ENCODE measurements at regions not wholly inside any gene's neighbourhood (a gene's known extent, or its start where the extent isn't known, plus 50 kb on each side); places are given as distances from the start of the nearest gene placed in this dataset.

DNA sequence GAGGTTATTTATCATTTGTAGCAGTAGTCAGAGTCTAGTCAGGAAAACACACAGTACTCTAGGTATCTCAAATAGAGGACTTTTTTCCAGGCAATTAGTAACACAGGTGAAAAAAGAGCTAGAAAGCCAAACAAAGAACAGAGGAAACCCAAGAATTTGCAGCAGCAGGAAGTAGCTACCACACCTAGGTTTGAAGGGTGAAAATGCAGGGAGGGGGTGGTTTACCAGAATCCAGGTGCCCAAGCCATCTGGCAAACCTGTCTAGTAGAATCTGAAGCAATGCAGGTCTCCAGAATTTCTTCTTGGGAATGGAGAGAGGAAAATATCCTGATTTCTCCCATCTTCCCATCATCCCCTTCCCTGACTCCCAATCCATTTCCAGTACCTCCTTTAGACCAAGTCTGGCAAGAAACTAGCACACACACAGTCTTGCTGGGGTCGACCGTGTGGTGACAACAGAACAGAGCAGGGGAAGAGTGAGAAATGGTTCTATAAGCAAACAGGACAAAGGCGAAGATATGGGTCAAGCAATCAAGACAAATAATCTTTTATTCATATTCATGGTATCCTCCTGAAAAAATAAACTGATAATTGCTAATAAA lies 231.9 kb upstream of the MMADHC start:
- intact Hi-C loops (cut with micrococcal nuclease) = no loop called here

DNA sequence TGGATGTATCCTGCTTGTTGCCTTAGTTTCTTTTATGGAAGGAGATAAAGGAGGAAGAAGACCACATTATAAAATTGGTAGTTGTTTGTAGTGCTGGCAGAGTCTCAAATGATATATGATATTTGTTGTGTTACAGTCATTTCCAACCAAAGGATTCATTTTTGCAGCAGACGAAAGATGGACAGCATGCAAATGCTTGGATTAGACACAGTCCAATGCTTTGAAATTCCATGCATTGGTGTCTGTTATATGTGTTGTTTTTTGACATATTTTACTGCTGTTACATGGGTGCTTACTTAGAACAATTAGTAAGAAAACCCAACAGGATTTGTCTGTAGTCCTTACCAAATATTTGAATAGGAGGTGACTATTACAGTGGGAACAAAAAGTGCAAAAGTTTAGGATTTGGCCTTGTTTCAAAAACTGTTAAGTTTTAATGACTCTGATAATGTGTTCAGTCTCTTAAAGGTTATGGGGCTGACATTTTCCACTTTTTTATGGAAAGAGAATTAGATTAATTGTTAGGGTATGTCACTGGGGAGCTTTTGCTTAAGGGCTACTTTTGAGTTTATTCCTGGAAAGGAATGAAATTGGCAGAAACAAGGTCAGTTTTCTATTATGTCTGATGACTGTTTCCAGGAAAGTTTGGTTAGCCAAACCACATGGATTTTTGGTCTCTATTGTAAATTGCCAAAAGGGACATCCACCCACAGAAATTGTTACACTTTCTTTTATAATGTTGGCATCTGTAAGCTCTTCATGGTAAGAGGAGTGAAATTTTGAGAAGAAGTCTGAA lies 229.4 kb upstream of the MMADHC start:
- intact Hi-C loops (cut with micrococcal nuclease) = no loop called here

DNA sequence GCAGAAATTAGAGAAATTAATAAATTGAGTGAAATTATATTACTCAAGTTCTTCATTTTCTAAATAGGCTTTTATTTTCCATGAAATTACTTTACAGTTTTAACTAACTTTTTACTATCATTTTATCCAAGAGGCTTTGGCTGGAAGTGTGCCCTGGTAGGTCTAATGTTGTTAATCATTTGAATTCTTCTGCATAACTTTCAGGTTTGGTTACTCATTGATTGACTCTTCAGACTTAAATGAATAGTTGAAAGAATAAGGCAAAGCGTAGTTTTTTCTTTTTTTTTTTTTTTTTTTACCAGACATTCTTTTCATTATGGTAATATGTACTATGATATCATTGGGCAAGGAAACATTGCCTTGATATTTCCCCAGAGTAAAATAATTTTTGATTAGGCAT lies 228.4 kb upstream of the MMADHC start:
- intact Hi-C loops (cut with micrococcal nuclease) = no loop called here

DNA sequence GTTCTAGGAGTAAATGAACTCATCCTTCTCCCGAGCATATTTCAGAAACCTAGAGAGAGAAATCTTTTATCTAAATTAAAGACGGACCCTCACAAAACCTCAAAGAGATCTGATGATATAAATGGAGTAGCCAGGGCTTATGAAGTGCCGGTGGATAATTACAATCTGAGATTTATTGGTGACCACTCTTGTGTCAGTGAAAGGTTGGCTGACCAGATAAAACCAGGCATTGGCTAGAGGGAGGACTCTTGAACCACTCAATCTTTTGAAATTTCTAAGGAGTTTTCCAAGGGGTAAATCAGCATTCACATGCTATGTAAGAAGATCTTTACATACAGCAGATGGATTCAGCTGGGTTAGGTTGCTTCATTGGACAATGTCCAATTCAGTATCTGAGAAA lies 227.3 kb upstream of the MMADHC start:
- intact Hi-C loops (cut with micrococcal nuclease) = no loop called here

DNA sequence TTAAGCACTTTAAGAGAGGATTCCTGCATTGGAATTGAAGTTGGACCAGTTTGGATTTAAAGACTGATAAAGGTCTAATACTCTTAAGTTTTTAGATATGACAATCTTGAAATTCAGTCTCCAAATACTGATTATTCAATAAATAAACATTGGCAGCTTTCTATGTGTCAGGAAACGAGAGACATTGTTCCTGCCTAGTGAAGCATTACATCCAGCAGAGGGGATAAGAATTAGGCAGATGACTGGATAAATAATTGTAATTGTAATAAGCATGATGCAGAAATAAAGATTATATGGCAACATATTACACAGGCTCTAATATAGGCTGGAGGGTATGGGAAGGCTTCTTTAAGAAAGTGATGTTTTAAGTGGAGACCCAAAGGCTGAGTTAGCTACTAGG lies 226.5 kb upstream of the MMADHC start:
- intact Hi-C loops (cut with micrococcal nuclease) = no loop called here

DNA sequence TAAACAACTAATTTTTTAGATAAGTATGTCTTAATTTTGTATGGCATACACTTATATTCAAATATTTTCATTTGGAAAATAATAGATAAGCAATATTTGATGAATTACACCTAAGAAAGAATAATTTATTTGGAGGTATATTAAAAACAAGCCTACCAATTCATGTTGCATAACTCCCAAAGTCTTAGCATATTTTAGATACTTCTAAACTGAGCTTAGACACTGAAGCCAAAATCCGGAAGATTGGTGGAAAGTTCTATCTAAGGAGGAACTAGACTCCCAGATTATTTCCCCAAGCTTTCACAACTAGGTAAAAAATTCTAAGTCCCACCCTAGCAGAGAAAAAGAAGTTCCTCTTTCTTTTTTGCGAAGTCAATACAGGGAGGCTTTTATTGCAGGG lies 221.0 kb upstream of the MMADHC start:
- intact Hi-C loops (cut with micrococcal nuclease) = no loop called here

DNA sequence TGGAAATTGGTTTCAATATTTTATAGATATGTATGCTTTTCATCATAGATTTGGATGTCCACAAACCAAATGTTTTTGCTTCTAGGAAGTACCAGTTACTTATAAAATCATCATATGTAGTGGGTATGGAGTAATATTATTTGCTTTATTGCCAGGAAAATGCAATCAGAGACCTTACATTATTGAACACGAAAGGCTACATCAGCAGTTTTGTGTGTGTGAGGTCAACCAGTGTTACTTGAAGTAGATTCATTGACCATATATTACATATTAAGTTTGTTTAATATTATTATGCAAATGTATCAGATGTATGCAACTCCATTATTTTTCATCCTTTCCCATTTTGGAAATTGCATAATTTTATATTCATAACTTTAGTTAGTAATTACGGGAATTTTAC lies 219.1 kb upstream of the MMADHC start:
- intact Hi-C loops (cut with micrococcal nuclease) = no loop called here

DNA sequence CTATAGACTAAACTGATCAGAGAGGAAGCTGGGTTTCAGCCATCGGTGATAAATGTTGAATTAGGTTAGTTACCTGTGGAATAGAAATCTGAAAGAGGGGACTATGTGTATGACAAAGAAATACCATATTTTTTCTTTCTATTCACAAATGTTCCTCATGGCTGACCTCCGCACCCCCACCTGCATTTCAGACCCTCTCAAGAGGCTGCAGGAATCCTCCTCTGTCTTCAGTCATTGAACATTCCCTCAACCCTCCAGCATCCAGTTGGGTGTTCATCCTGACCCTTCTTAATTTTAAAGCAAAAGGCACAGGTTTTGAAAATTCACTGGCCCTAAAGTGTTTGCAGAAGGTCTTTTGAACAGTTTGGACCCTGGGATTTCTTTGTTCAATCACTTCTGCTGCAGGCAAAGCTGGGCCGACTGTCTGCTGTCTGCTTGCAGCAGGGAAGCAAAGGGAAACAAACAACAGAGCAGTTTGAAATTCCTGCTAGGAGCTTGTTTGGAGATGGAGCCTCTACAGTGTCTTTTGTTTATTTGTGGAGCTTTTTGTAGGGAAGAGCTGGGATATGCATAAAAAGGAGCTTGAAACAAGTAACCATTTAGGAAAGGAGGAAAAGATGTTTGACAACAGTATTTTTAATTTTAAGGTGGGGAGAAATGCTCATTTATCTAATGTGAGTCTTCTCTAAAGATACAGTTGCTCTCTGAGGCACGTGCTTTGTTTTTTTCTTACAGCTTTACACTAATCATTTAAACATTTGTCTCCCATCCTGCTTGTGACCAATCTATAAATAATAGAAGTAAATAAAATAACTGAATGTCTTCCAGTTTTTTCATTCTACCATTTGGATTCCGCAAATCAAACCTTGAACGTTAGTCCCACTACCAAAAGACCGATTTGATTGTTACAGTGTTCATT lies 213.3 kb upstream of the MMADHC start:
- intact Hi-C loops (cut with micrococcal nuclease) = no loop called here

DNA sequence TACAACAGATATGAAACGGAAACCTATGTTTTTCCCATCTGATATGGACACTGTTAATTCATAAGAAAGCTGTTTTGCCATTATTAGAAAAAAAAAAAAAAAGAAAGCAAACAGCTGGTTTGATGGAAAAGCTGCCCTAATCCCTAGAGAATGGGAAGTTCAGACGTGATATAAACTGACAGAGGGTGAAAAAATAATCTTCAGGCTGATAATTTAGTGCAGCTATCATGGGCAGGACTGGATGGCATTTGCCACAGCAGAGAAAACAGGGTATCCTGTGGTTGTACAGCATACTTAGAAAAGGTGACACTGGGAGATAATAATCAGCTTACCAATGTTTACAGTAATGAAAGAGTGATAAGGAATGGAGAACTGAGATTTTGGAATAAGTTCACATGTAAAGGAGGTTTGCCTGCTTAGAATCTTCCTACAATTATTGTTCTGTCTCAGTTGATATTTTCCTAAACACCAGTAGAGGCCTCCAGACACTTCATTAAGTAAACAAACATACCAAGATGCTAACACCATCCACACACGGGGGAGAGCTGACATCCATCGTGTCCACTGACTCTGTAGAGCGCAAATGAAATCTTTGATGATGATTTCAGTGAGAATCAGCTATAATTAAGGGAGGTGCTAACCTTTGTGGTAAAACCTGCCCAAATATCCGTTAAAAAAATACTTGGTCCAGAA lies 211.6 kb upstream of the MMADHC start:
- intact Hi-C loops (cut with micrococcal nuclease) = no loop called here

DNA sequence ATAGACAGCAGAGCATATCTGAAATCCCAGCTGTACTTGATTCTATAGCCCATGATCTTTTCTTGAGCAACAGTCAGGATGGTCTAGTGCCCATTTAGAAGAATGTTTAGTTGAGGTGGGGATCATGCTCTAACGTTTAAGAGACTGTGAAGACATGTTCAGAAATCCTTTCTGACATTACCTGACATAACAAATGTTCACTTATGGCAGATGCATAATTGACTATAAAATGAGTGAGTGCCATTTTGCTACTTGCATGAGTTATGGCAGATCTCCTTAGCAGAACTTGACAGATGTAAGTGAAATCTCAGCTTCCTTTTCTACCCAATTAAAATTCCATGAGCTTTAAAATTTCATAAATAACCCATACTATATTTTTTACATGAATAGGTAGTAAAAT lies 209.5 kb upstream of the MMADHC start:
- intact Hi-C loops (cut with micrococcal nuclease) = no loop called here

DNA sequence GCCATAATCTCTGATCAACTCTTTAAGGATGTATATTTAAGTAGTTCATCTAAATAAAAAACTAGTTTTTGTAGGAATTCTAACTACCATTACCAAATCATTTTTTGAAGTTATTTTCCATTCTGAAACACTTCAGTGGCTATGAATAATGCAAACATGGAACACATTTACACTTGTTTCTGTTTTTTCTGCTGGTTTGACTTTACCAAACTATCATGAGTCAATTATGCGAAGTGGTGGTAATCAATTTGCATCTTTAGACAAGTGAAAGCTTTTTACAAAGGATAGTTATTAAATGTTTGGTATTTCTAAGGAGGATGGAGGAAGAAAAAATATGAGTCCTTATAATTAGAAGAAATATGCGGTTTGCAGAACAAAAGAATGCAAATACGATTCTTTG lies 202.0 kb upstream of the MMADHC start:
- intact Hi-C loops (cut with micrococcal nuclease) = no loop called here

DNA sequence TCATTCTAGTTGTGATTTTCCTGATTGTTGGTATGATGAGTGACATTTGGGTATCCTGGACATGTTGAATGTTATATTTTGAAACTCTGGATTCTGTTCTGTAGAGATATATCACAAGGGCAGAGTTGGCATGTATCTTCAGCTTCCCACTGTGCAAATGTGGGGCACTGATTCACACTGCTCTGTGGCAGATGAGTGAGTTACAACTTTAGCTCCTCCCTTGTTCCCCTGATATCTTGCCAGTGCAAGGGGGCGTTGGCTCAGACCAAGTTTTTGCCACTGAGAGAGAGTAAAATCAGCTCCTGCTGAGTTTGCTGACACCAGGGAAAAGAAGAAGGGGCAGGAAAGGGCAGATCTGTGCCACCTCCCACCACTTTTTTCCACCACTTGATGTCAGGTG lies 199.6 kb upstream of the MMADHC start:
- intact Hi-C loops (cut with micrococcal nuclease) = no loop called here

DNA sequence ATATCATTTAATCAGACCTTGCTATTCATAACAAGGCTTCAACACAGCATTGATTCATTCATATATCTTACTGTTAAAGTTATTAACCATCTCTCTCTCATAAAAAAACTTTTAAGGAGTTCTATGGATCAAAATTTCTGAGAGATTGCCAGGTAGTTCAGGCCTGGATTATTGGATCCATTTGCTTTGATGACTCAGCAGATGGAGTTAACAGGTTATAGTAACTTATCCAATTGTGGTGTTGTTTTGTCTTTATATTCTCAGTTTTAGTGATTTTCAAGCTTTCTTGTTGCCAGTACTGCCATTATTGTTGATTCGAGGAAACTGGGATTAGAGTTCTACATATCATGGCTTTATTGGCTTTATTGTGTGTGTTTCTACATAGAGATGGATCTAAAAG lies 195.7 kb upstream of the MMADHC start:
- intact Hi-C loops (cut with micrococcal nuclease) = no loop called here

DNA sequence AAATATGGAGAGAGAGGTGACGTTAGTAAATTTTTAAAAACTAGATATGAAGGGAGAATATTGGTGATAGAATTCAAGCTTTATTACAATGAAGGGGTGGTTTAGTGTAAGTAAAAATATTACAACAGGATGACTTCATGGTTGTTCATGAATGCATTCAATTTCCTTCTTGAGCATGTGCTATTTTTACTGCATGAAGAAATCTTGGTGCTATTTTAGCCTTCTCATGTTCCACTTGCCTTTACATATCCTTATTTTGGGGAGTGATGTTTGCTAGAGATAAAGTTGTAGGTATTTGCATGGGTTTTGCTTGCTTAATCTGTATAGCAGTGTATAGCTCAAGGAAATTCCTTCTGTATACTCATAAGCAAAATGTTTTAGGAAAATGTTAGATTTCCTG lies 195.0 kb upstream of the MMADHC start:
- intact Hi-C loops (cut with micrococcal nuclease) = no loop called here

DNA sequence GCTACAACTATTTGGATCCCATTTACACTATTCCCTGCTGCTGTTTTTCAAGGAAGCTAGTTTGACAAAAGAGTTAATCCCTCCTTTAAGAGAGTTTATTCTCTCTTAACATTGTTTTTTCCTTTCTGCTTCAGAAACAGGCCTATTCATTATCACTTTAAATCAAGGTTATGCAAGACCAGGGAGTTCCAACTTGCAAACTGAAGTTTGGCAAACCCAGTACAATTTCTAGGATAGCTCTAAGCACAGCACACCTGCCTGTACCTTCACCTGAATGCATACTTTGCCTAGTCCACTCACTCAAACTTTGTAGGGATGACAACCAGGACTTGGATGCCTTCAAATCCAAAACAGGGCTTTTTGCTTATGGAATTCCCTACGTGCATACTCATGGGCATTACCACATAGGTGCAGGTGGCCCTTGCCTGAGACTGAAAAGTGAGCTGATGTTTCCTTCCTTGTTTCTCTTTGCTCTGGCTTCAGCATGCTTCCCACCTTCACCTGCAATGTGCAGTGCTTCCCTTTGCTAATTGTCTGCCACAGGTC lies 193.8 kb upstream of the MMADHC start:
- intact Hi-C loops (cut with micrococcal nuclease) = no loop called here

DNA sequence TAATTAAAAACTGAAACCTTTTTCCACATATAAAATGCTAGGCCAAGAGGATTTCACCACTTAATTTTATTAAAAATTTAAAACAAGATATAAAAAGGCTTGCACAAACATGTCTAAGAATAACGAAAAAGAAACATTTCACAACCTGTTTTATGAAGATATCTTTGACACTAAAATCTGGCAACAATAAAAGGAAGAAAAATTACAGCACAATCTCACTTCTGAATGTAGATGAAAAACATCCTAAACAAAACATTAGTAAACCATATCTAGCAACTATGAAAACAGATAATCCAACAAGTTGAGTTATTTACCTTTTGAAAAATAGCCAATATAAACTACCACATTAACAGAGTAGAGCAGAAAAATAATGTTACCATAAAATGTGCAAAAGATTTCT lies 185.4 kb upstream of the MMADHC start:
- intact Hi-C loops (cut with micrococcal nuclease) = no loop called here

DNA sequence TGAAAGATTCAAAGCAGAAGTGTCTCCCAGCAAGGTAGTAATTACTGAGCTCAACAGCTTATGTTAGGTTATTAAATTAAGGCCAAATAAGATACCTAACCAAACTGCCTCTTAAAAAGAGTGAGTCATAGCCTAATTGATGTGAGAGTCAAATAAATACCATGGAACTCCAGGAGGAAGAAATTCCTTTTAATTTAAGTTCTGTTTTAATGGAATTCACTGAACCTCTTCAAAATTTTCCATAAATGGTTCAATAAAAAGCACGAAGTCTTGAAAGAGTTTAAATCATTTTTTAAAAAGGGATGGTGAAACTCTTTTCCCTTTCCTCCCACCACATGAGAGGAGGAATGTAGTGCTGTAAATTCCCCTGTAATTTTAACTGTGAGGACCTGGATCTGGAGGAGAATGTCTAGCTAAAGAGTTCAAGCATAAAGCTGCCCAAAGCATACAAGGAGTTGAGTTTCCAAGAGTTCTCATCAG lies 180.8 kb upstream of the MMADHC start:
- intact Hi-C loops (cut with micrococcal nuclease) = no loop called here

DNA sequence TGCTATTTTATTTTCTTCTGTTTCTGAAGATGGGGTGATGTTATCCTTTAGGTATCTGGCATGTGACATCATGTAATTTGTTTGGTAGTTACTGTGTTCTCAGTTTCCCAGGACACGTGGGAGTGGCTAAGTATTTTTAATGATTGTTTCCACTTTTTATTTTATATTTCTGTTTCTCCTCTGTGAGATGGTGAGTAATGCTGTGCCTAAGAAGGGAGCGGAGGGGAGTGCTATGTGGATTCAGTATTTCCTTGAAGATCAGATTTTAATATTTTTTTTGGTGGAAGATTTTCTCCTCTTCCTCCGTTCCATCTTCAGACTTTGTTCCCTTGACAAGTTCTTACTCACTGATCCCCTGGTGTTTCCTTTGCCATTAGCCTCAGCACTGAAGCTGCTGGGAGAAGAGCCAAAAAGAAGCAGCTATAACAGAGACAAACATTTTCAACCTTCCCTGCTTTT lies 180.0 kb upstream of the MMADHC start:
- intact Hi-C loops (cut with micrococcal nuclease) = no loop called here

DNA sequence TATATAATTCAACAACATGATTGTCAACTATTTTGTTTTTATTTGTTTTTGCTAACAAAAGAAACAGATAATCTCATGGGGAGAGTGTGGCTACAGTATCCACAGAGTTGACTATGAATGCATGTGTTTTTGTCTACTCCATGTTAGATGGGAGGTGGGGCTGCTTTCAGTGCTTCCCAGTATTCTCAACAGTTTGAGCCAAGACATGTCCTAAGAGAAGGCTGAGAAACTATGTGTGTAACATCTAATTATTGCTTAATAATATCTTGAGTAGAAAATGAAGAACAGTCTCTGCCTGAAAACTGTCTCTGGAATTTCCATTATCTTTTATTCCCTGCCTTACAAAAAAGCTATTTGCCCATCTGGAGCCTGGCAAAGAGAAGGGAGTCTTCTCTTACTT lies 178.8 kb upstream of the MMADHC start:
- intact Hi-C loops (cut with micrococcal nuclease) = no loop called here

DNA sequence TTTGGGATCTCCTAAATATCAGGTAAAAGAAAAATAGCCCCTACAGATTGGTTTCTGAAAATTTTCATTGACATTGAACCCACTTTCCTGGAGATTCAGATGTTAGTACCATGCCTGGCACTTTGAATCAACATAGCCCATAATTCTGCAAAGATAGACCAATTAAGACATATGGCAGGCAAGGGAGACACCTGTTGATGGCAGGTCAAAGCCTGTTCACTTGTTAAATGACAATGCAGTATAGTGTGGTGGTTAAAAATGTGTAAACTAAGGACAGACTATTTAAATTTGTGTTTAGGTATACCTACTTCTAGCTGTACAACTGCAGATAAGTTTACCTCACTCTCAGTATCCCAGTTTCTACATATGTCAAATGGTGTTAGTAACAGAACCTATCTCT lies 178.1 kb upstream of the MMADHC start:
- intact Hi-C loops (cut with micrococcal nuclease) = no loop called here

DNA sequence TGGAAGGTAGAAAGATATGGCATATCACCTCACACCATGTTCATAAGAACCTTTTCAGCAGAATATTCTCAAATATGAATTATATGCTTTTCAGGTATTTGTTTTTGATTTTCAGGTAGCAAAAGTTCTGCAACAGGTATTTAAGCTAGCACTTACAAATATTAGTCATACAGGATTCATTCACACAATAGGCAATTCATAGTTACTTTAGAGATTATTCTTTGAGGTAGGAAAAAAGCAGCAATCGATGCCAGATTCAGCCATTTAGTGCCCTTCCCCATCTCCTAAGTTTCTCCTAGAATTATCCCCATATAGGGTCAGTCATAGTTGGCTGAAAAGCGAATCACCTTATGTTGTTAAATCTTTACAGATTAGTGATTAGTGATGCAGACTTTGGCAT lies 177.4 kb upstream of the MMADHC start:
- intact Hi-C loops (cut with micrococcal nuclease) = no loop called here
